OCI-LY1 (cell line): ENCODE measurements at regions not wholly inside any gene's neighbourhood (a gene's known extent, or its start where the extent isn't known, plus 50 kb on each side); places are given as distances from the start of the nearest gene placed in this dataset.

Source experiments
- EZH2 ChIP-seq: fragments of 200-600 bp; sonication (generic), shearing (Covaris generic); IDR thresholded peaks from 2 replicates; pipeline ENCODE4 v1.8.0; 2017; ENCODE audit warnings: borderline replicate concordance, mixed run types, mild to moderate bottlenecking, antibody characterized with exemption, low read length, moderate library complexity, mixed read lengths
- TF ChIP-seq, protein P1 (sequence below): fragments of 200-600 bp; sonication (generic), shearing (Covaris generic); IDR thresholded peaks from 2 replicates; pipeline ENCODE4 v1.5.1; 2017; ENCODE audit warnings: mild to moderate bottlenecking, antibody characterized with exemption, low read length, moderate library complexity, mixed read lengths

GRCh38 chr13:107901230-107901629, 314.1 kb downstream of the LIG4 start:
- TF ChIP-seq EZH2, result no peak
- TF ChIP-seq, protein P1, sequence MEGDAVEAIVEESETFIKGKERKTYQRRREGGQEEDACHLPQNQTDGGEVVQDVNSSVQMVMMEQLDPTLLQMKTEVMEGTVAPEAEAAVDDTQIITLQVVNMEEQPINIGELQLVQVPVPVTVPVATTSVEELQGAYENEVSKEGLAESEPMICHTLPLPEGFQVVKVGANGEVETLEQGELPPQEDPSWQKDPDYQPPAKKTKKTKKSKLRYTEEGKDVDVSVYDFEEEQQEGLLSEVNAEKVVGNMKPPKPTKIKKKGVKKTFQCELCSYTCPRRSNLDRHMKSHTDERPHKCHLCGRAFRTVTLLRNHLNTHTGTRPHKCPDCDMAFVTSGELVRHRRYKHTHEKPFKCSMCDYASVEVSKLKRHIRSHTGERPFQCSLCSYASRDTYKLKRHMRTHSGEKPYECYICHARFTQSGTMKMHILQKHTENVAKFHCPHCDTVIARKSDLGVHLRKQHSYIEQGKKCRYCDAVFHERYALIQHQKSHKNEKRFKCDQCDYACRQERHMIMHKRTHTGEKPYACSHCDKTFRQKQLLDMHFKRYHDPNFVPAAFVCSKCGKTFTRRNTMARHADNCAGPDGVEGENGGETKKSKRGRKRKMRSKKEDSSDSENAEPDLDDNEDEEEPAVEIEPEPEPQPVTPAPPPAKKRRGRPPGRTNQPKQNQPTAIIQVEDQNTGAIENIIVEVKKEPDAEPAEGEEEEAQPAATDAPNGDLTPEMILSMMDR, result no peak
